ENCODE measurements at regions not wholly inside any gene's neighbourhood (a gene's known extent, or its start where the extent isn't known, plus 50 kb on each side); places are given as distances from the start of the nearest gene placed in this dataset.

GRCh38 chr6:98547151-98547550 lies 287.2 kb upstream of the POU3F2 start:
- H3K9ac ChIP-seq (ENCODE audit: low read length): no peak overlapping the region
- H3K27ac ChIP-seq (ENCODE audit: low read depth, low read length): no peak overlapping the region
- peaks cover 4% of the 10 kb centered on the region; the same call in 1 of the 2 replicates for H3K4me1 ChIP-seq (ENCODE audit: control insufficient read depth, insufficient read depth, low read length)
- H3K9me3 ChIP-seq (ENCODE audit: control insufficient read depth, insufficient read depth, low read depth, low read length): no peaks in the 10 kb centered on the region
- no peaks in the 10 kb centered on the region for H3K27me3 ChIP-seq (ENCODE audit: control insufficient read depth, insufficient read depth, low read length)
- no peaks in the 10 kb centered on the region for H3K36me3 ChIP-seq (ENCODE audit: control insufficient read depth, insufficient read depth, low read length)
- H3K4me3 ChIP-seq (ENCODE audit: low read depth, low read length): no peak overlapping the region

GRCh38 chr6:98547634-98548033 lies 286.7 kb upstream of the POU3F2 start:
- no peaks in the 10 kb centered on the region for H3K4me1 ChIP-seq (ENCODE audit: control insufficient read depth, insufficient read depth, low read length)
- H3K27ac ChIP-seq (ENCODE audit: low read depth, low read length): no peak overlapping the region
- H3K27me3 ChIP-seq (ENCODE audit: control insufficient read depth, insufficient read depth, low read length): no peaks in the 10 kb centered on the region
- H3K4me3 ChIP-seq (ENCODE audit: low read depth, low read length): no peak overlapping the region
- H3K9ac ChIP-seq (ENCODE audit: low read length): no peak overlapping the region
- no peaks in the 10 kb centered on the region for H3K9me3 ChIP-seq (ENCODE audit: control insufficient read depth, insufficient read depth, low read depth, low read length)
- H3K36me3 ChIP-seq (ENCODE audit: control insufficient read depth, insufficient read depth, low read length): no peaks in the 10 kb centered on the region

DNA sequence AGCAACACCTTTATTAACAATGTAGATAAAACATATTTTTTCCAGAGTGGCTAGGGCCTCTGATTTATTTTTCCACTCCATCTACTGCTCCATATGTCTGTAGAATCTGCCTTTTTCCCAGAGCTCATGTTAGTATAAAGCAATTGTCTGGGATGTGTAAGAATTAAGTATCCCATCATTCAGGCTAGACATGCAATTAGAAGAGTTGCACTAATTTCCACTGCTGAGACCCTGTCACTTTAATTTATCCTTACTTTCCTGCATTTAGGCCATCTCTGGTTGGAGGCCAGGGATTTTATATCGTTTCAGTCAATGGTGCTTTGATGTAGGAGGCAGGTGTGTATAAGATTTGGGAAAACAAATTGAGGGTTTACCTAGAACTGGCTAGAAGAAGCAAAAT lies 286.1 kb upstream of the POU3F2 start:
- H3K9me3 ChIP-seq (ENCODE audit: control insufficient read depth, insufficient read depth, low read depth, low read length): no peaks in the 10 kb centered on the region
- no peak overlapping the region for H3K27ac ChIP-seq (ENCODE audit: low read depth, low read length)
- H3K36me3 ChIP-seq (ENCODE audit: control insufficient read depth, insufficient read depth, low read length): no peaks in the 10 kb centered on the region
- H3K4me1 ChIP-seq (ENCODE audit: control insufficient read depth, insufficient read depth, low read length): no peaks in the 10 kb centered on the region
- H3K9ac ChIP-seq (ENCODE audit: low read length): no peak overlapping the region
- no peak overlapping the region for H3K4me3 ChIP-seq (ENCODE audit: low read depth, low read length)
- H3K27me3 ChIP-seq (ENCODE audit: control insufficient read depth, insufficient read depth, low read length): no peaks in the 10 kb centered on the region

- no peaks in the 10 kb centered on the region; the same call in 1 of the 2 replicates for H3K4me1 ChIP-seq (ENCODE audit: control insufficient read depth, insufficient read depth, low read length)
- no peak overlapping the region for H3K4me3 ChIP-seq (ENCODE audit: low read depth, low read length)
- no peaks in the 10 kb centered on the region for H3K27me3 ChIP-seq (ENCODE audit: control insufficient read depth, insufficient read depth, low read length)
- H3K36me3 ChIP-seq (ENCODE audit: control insufficient read depth, insufficient read depth, low read length): no peaks in the 10 kb centered on the region
- no peak overlapping the region for H3K27ac ChIP-seq (ENCODE audit: low read depth, low read length)
- no peak overlapping the region for H3K9ac ChIP-seq (ENCODE audit: low read length)
- H3K9me3 ChIP-seq (ENCODE audit: control insufficient read depth, insufficient read depth, low read depth, low read length): no peaks in the 10 kb centered on the region
Observed at GRCh38 chr6:98560418-98560817, 274.0 kb upstream of the POU3F2 start.

DNA sequence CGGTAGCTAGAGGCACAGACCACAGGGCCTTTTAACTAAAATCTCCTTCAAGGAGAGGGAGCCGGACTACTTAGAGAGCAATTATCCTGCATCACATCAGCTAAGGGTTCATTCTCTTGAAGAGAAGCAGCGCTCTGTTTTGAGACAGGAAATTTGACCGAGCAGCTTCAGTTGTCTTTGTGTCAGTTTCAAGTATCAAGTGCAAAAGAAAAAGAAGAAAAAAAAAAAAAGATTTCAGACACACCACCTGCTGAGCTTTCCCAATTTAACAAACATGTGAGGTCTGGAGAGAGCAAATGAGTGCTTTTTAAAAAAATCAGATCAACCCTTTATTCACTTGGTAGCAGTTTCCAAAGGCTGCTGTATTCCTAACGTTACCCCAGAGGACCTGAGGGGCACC lies 273.5 kb upstream of the POU3F2 start:
- H3K27me3 ChIP-seq (ENCODE audit: control insufficient read depth, insufficient read depth, low read length): no peaks in the 10 kb centered on the region
- H3K36me3 ChIP-seq (ENCODE audit: control insufficient read depth, insufficient read depth, low read length): no peaks in the 10 kb centered on the region
- H3K27ac ChIP-seq (ENCODE audit: low read depth, low read length): no peak overlapping the region
- H3K4me1 ChIP-seq (ENCODE audit: control insufficient read depth, insufficient read depth, low read length): no peaks in the 10 kb centered on the region; the same call in 1 of the 2 replicates
- H3K9ac ChIP-seq (ENCODE audit: low read length): no peak overlapping the region
- no peaks in the 10 kb centered on the region for H3K9me3 ChIP-seq (ENCODE audit: control insufficient read depth, insufficient read depth, low read depth, low read length)
- H3K4me3 ChIP-seq (ENCODE audit: low read depth, low read length): no peak overlapping the region

DNA sequence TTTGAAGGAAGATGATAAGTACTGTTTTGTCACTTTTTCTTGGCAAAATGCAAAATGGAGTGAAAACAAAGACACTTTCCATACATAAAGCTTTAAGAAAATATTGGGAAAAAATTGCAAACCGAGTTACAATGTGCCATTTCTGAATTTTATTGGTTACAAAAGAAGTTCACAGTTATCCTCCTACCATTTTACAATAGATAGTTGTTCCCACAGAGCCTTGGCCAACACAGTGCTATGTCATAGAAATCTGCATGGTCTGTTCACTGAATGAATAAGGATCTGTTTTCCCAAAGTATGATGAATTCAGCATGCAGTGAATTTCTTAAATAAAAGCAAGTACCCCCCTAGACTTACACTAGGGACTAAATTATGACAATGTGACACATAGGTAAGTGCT lies 268.2 kb upstream of the POU3F2 start:
- Histone ChIP-seq H3K4me3 (ENCODE audit: low read depth, low read length) (no peak overlapping the region), H3K9ac (ENCODE audit: low read length) (no peak overlapping the region), H3K4me1 (ENCODE audit: control insufficient read depth, insufficient read depth, low read length) (no peaks in the 10 kb centered on the region), H3K27ac (ENCODE audit: low read depth, low read length) (no peak overlapping the region), H3K27me3 (ENCODE audit: control insufficient read depth, insufficient read depth, low read length) (no peaks in the 10 kb centered on the region), H3K9me3 (ENCODE audit: control insufficient read depth, insufficient read depth, low read depth, low read length) (no peaks in the 10 kb centered on the region), H3K36me3 (ENCODE audit: control insufficient read depth, insufficient read depth, low read length) (no peaks in the 10 kb centered on the region)

GRCh38 chr6:98572579-98572978 lies 261.8 kb upstream of the POU3F2 start:
- H3K36me3 ChIP-seq (ENCODE audit: control insufficient read depth, insufficient read depth, low read length): no peaks in the 10 kb centered on the region
- no peaks in the 10 kb centered on the region for H3K27me3 ChIP-seq (ENCODE audit: control insufficient read depth, insufficient read depth, low read length)
- no peak overlapping the region for H3K9ac ChIP-seq (ENCODE audit: low read length)
- H3K4me3 ChIP-seq (ENCODE audit: low read depth, low read length): no peak overlapping the region
- no peak overlapping the region for H3K27ac ChIP-seq (ENCODE audit: low read depth, low read length)
- H3K9me3 ChIP-seq (ENCODE audit: control insufficient read depth, insufficient read depth, low read depth, low read length): no peaks in the 10 kb centered on the region
- H3K4me1 ChIP-seq (ENCODE audit: control insufficient read depth, insufficient read depth, low read length): no peaks in the 10 kb centered on the region

DNA sequence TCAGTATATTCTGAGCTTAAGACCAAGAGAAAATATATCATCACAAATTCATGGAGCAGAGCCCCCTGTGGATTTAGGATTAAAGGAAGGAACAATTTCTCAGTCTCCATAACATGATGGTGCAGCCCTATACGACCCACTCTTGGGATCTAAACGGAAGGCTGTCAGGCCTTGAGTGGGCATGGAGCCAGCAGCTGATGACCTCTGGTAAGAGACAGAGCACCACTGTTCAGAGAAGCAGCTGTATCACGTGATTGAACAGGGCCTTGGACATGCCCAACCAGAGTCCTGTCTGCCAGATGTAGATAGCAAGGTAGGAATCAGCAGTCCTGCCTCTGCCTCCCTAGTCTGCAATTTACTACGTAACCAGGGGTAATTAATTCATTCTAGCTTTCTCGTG lies 259.4 kb upstream of the POU3F2 start:
- Histone ChIP-seq H3K9me3 (ENCODE audit: control insufficient read depth, insufficient read depth, low read depth, low read length) (no peaks in the 10 kb centered on the region), H3K4me3 (ENCODE audit: low read depth, low read length) (no peak overlapping the region), H3K27me3 (ENCODE audit: control insufficient read depth, insufficient read depth, low read length) (no peaks in the 10 kb centered on the region), H3K27ac (ENCODE audit: low read depth, low read length) (no peak overlapping the region), H3K4me1 (ENCODE audit: control insufficient read depth, insufficient read depth, low read length) (no peaks in the 10 kb centered on the region), H3K9ac (ENCODE audit: low read length) (no peak overlapping the region), H3K36me3 (ENCODE audit: control insufficient read depth, insufficient read depth, low read length) (no peaks in the 10 kb centered on the region)

DNA sequence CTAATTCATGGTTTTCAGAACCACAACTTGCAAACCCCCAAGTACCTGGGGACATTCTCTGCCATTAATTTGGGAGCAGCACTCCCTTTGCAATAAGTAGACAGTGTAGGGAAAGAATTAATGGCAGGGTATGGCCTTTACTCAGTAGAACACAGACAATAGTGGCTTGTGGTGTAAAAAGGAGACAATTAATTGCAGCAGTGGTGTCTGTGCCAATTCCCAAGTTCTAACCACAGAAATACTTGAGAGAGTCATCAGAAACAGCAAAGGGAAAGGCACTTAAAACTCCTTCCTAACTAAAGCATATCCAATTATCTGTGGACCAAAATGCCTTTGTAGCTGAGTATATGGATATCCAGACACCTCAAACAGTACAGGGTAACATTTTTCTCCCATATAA lies 257.6 kb upstream of the POU3F2 start:
- Histone ChIP-seq H3K4me3 (ENCODE audit: low read depth, low read length) (no peak overlapping the region), H3K27ac (ENCODE audit: low read depth, low read length) (no peak overlapping the region), H3K4me1 (ENCODE audit: control insufficient read depth, insufficient read depth, low read length) (peaks cover 8% of the 10 kb centered on the region; the same call in 1 of the 2 replicates), H3K27me3 (ENCODE audit: control insufficient read depth, insufficient read depth, low read length) (no peaks in the 10 kb centered on the region), H3K36me3 (ENCODE audit: control insufficient read depth, insufficient read depth, low read length) (no peaks in the 10 kb centered on the region), H3K9me3 (ENCODE audit: control insufficient read depth, insufficient read depth, low read depth, low read length) (no peaks in the 10 kb centered on the region), H3K9ac (ENCODE audit: low read length) (no peak overlapping the region)

GRCh38 chr6:98578016-98578415 lies 256.4 kb upstream of the POU3F2 start:
- Histone ChIP-seq H3K4me3 (ENCODE audit: low read depth, low read length) (no peak overlapping the region), H3K27me3 (ENCODE audit: control insufficient read depth, insufficient read depth, low read length) (no peaks in the 10 kb centered on the region), H3K9me3 (ENCODE audit: control insufficient read depth, insufficient read depth, low read depth, low read length) (no peaks in the 10 kb centered on the region), H3K9ac (ENCODE audit: low read length) (no peak overlapping the region), H3K36me3 (ENCODE audit: control insufficient read depth, insufficient read depth, low read length) (no peaks in the 10 kb centered on the region), H3K4me1 (ENCODE audit: control insufficient read depth, insufficient read depth, low read length) (peaks cover 8% of the 10 kb centered on the region; the same call in 1 of the 2 replicates), H3K27ac (ENCODE audit: low read depth, low read length) (no peak overlapping the region)

DNA sequence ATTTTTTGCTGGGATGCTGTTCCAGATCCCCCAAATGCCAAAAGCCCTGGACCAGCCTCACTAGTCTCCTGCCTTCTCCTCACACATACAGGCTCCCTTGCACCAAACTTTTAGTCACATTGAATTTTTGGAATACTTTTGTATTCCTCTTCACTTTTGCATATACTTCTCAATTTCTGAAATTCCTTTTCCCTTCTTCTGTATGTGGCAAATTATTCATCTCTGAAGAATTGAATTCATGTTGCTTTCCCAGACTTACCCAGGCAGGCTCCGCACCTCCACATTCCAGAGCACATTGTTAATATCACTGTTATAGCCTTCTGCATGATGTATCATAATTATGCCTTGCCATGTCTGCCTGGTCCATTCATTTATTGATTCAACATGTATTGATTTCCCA lies 255.3 kb upstream of the POU3F2 start:
- H3K27ac ChIP-seq (ENCODE audit: low read depth, low read length): no peak overlapping the region
- no peak overlapping the region for H3K4me3 ChIP-seq (ENCODE audit: low read depth, low read length)
- no peaks in the 10 kb centered on the region for H3K9me3 ChIP-seq (ENCODE audit: control insufficient read depth, insufficient read depth, low read depth, low read length)
- H3K9ac ChIP-seq (ENCODE audit: low read length): no peak overlapping the region
- no peaks in the 10 kb centered on the region for H3K36me3 ChIP-seq (ENCODE audit: control insufficient read depth, insufficient read depth, low read length)
- no peaks in the 10 kb centered on the region for H3K27me3 ChIP-seq (ENCODE audit: control insufficient read depth, insufficient read depth, low read length)
- H3K4me1 ChIP-seq (ENCODE audit: control insufficient read depth, insufficient read depth, low read length): peaks cover 8% of the 10 kb centered on the region; the same call in 1 of the 2 replicates

- Histone ChIP-seq H3K27me3 (ENCODE audit: control insufficient read depth, insufficient read depth, low read length) (no peaks in the 10 kb centered on the region), H3K27ac (ENCODE audit: low read depth, low read length) (no peak overlapping the region)
Observed at GRCh38 chr6:98579941-98580340, 254.4 kb upstream of the POU3F2 start.

More at GRCh38 chr6:98579941-98580340, 254.4 kb upstream of the POU3F2 start:
- Histone ChIP-seq H3K9ac (ENCODE audit: low read length) (no peak overlapping the region), H3K9me3 (ENCODE audit: control insufficient read depth, insufficient read depth, low read depth, low read length) (no peaks in the 10 kb centered on the region), H3K36me3 (ENCODE audit: control insufficient read depth, insufficient read depth, low read length) (no peaks in the 10 kb centered on the region), H3K4me1 (ENCODE audit: control insufficient read depth, insufficient read depth, low read length) (peaks cover 8% of the 10 kb centered on the region; the same call in 1 of the 2 replicates), H3K4me3 (ENCODE audit: low read depth, low read length) (no peak overlapping the region)

All from HUES6 (cell line).